Spleen (tissue), 7 donors: ENCODE measurements at regions not wholly inside any gene's neighbourhood (a gene's known extent, or its start where the extent isn't known, plus 50 kb on each side); places are given as distances from the start of the nearest gene placed in this dataset.

Source experiments
- CTCF ChIP-seq, 11 experiments: fragments of 200-600 bp in 7 of 11; fragments of 450-650 bp in 4 of 11; sonication (generic) in 4 of 11; IDR thresholded peaks in 8 of 11; conservative IDR thresholded peaks in 3 of 11; 1 replicate in 7 of 11; 2 replicates in 4 of 11; pipeline versions ENCODE4 v1.4.0 to v1.8.0; 2016 to 2021; ENCODE audit warnings: antibody characterized with exemption in 11 of 11, inconsistent platforms in 4 of 11, mild to moderate bottlenecking in 1 of 11
- POLR2A ChIP-seq, 3 donors: fragments of 450-650 bp; IDR thresholded peaks; one replicate each; pipeline ENCODE4 v1.5.1; 2017; ENCODE audit warnings: antibody characterized with exemption in 3 of 3, mild to moderate bottlenecking in 1 of 3
- donor health status: DM: no; HTN: no; CAD: no; lungs with moderate emphysema.
- donor health status: DM: no; HTN: no; CAD: no.
- donor health status: DM: no; HTN: no; CAD: no.

- TF ChIP-seq CTCF (IDR thresholded peaks at IDR 0.05 in 8 of 11, conservative IDR thresholded peaks at IDR 0.05 in 3 of 11) = no peak
- TF ChIP-seq POLR2A (IDR thresholded peaks at IDR 0.05) = no peak
Measured at GRCh38 chr3:104412608-104413580, 953.8 kb upstream of the ALCAM start.
